Activated CD8-positive, alpha-beta T cell treated with anti-CD3 and anti-CD28 coated beads for 36 hours (primary cell): ENCODE measurements at regions not wholly inside any gene's neighbourhood (a gene's known extent, or its start where the extent isn't known, plus 50 kb on each side); places are given as distances from the start of the nearest gene placed in this dataset.

Experiments
- ATAC-seq: fragments of 200-7000 bp; cut with Tn5 transposase; one replicate; pipeline ENCODE4 v1.10.0; 2021; ENCODE audit warnings: mild to moderate bottlenecking, moderate library complexity
- CTCF ChIA-PET: fragments of 350-600 bp; sonication (Branson Sonifier 250); formaldehyde crosslinking; loops from one replicate; lab custom pipeline; 2021; ENCODE audit warnings: antibody characterized with exemption; lab: Charles Lee
- POLR2A ChIA-PET: fragments of 350-600 bp; sonication (Branson Sonifier 250); formaldehyde crosslinking; loops from one replicate; lab custom pipeline; 2021; ENCODE audit warnings: antibody characterized with exemption; lab: Charles Lee
- DNase-seq: peaks from one replicate; pipeline ENCODE4 v3.0.0-alpha.2; 2020
- H3K27ac Mint-ChIP-seq: one replicate; pipeline ENCODE4 v1.8.0; 2021; ENCODE audit warnings: mild to moderate bottlenecking, mixed read lengths
- H3K27me3 Mint-ChIP-seq: one replicate; pipeline ENCODE4 v1.8.0; 2021; ENCODE audit warnings: mixed read lengths
- H3K36me3 Mint-ChIP-seq: one replicate; pipeline ENCODE4 v1.8.0; 2021; ENCODE audit warnings: low read depth, mixed read lengths
- H3K4me1 Mint-ChIP-seq: one replicate; pipeline ENCODE4 v1.8.0; 2021; ENCODE audit warnings: low read depth, mixed read lengths
- H3K4me3 Mint-ChIP-seq: one replicate; pipeline ENCODE4 v1.8.0; 2021; ENCODE audit warnings: mild to moderate bottlenecking, moderate library complexity, mixed read lengths
- H3K9me3 Mint-ChIP-seq: one replicate; pipeline ENCODE4 v1.8.0; 2021; ENCODE audit warnings: mixed read lengths
- CTCF ChIP-seq: fragments of 200-600 bp; IDR thresholded peaks from one replicate; pipeline ENCODE4 v1.8.0; 2022; ENCODE audit warnings: antibody characterized with exemption, mild to moderate bottlenecking
- intact Hi-C: fragments of 100-400 bp; cut with micrococcal nuclease; formaldehyde crosslinking; loops from one replicate; pipeline ENCODE4 v1.10.0; 2022

GRCh38 chr18:24764766-24765165, 304.3 kb downstream of the HRH4 start:
- ChIA-PET CTCF (no interaction called here), POLR2A (no interaction called here)
- Mint-ChIP-seq H3K4me3 (no peak overlapping the region), H3K9me3 (peaks cover 3% of the 10 kb centered on the region), H3K27me3 (peaks cover 10% of the 10 kb centered on the region), H3K36me3 (no peaks in the 10 kb centered on the region), H3K4me1 (no peaks in the 10 kb centered on the region), H3K27ac (no peak overlapping the region)
- ATAC-seq (no peak), DNase-seq (no peak)
- TF ChIP-seq CTCF, result no peak
- intact Hi-C loops, result no loop called here

GRCh38 chr18:24766376-24766775, 305.9 kb downstream of the HRH4 start:
- peaks cover 11% of the 10 kb centered on the region for H3K27me3 Mint-ChIP-seq
- no peak overlapping the region for H3K27ac Mint-ChIP-seq
- TF ChIP-seq CTCF, result no peak
- no peaks in the 10 kb centered on the region for H3K4me1 Mint-ChIP-seq
- no peak for ATAC-seq
- CTCF ChIA-PET, result no interaction called here
- intact Hi-C loops, result no loop called here
- DNase-seq, result no peak
- no peaks in the 10 kb centered on the region for H3K36me3 Mint-ChIP-seq
- H3K9me3 Mint-ChIP-seq, result peaks cover under 1% of the 10 kb centered on the region
- H3K4me3 Mint-ChIP-seq, result no peak overlapping the region
- POLR2A ChIA-PET, result no interaction called here

GRCh38 chr18:24770311-24771024, 310.0 kb downstream of the HRH4 start:
- CTCF ChIA-PET, result interaction anchor here (2.0 kb wide), 1 partner anchor 43 kb away, joined by 5 read pairs; no protein-coding TSS in a partner anchor
- POLR2A ChIA-PET, result no interaction called here

GRCh38 chr18:24771300-24771699, 310.9 kb downstream of the HRH4 start:
- Mint-ChIP-seq H3K27ac (no peak overlapping the region), H3K9me3 (no peaks in the 10 kb centered on the region), H3K36me3 (no peaks in the 10 kb centered on the region), H3K27me3 (peaks cover 7% of the 10 kb centered on the region), H3K4me3 (no peak overlapping the region), H3K4me1 (no peaks in the 10 kb centered on the region)
- DNase-seq (no peak), ATAC-seq (no peak)
- ChIA-PET POLR2A (no interaction called here), CTCF (interaction anchor here (2.0 kb wide), 1 partner anchor 44 kb away, joined by 5 read pairs; no protein-coding TSS in a partner anchor)
- intact Hi-C loops, result no loop called here
- no peak for TF ChIP-seq CTCF

More at GRCh38 chr18:24770311-24771024, 310.0 kb downstream of the HRH4 start:
- DNase-seq (no peak), ATAC-seq (no peak)
- no peaks in the 10 kb centered on the region for H3K9me3 Mint-ChIP-seq
- no peaks in the 10 kb centered on the region for H3K36me3 Mint-ChIP-seq
- no peak overlapping the region for H3K4me3 Mint-ChIP-seq
- H3K27me3 Mint-ChIP-seq, result peaks cover 7% of the 10 kb centered on the region
- H3K4me1 Mint-ChIP-seq, result no peaks in the 10 kb centered on the region
- no peak overlapping the region for H3K27ac Mint-ChIP-seq
- TF ChIP-seq CTCF, result no peak
- intact Hi-C loops, result no loop called here

GRCh38 chr18:24773101-24773500, 312.7 kb downstream of the HRH4 start:
- H3K4me1 Mint-ChIP-seq, result no peaks in the 10 kb centered on the region
- intact Hi-C loops, result no loop called here
- TF ChIP-seq CTCF, result no peak
- DNase-seq (no peak), ATAC-seq (no peak)
- no peaks in the 10 kb centered on the region for H3K9me3 Mint-ChIP-seq
- CTCF ChIA-PET, result no interaction called here
- peaks cover 7% of the 10 kb centered on the region for H3K27me3 Mint-ChIP-seq
- no peak overlapping the region for H3K4me3 Mint-ChIP-seq
- no peak overlapping the region for H3K27ac Mint-ChIP-seq
- H3K36me3 Mint-ChIP-seq, result no peaks in the 10 kb centered on the region
- POLR2A ChIA-PET, result no interaction called here
